NCI-H524 treated with DMSO at 0.1 percent for 48 hours (cell line): ENCODE measurements at regions not wholly inside any gene's neighbourhood (a gene's known extent, or its start where the extent isn't known, plus 50 kb on each side); places are given as distances from the start of the nearest gene placed in this dataset.

Experiments used
- DNase-seq: peaks from one replicate; lab custom pipeline; 2025; lab: John Stamatoyannopoulos, UW

GRCh38 chr6:53974941-53975340 lies 136.3 kb upstream of the MLIP start:
- DNase-seq = no peak

- no peak for DNase-seq
These were observed 135.2 kb upstream of the MLIP start for GRCh38 chr6:53975941-53976615.

GRCh38 chr6:53977551-53977950 lies 133.7 kb upstream of the MLIP start:
- DNase-seq = no peak

GRCh38 chr6:53979468-53980067 lies 131.7 kb upstream of the MLIP start:
- DNase-seq = no peak

- DNase-seq = no peak
These were observed 128.7 kb upstream of the MLIP start for GRCh38 chr6:53982366-53983050.

GRCh38 chr6:53983301-53983700 lies 127.9 kb upstream of the MLIP start:
- DNase-seq = no peak

GRCh38 chr6:53984163-53984562 lies 127.1 kb upstream of the MLIP start:
- no peak for DNase-seq

GRCh38 chr6:53984581-53984980 lies 126.7 kb upstream of the MLIP start:
- peak; percentile 48 for DNase-seq

GRCh38 chr6:53985366-53985765 lies 125.9 kb upstream of the MLIP start:
- DNase-seq = no peak

GRCh38 chr6:53986165-53986720 lies 125.0 kb upstream of the MLIP start:
- peak; percentile 9 for DNase-seq

GRCh38 chr6:53986721-53987521 lies 124.3 kb upstream of the MLIP start:
- DNase-seq = peak; percentile 59

GRCh38 chr6:53987522-53987888 lies 123.7 kb upstream of the MLIP start:
- DNase-seq = no peak

- no peak for DNase-seq
These were observed 121.7 kb upstream of the MLIP start for GRCh38 chr6:53989504-53989903.

GRCh38 chr6:53992522-53992921 lies 118.7 kb upstream of the MLIP start:
- peak; percentile 28 for DNase-seq

GRCh38 chr6:53994201-53994600 lies 117.0 kb upstream of the MLIP start:
- DNase-seq = no peak

GRCh38 chr6:53995935-53996334 lies 115.3 kb upstream of the MLIP start:
- no peak for DNase-seq

- DNase-seq = no peak
These were observed 112.9 kb upstream of the MLIP start for GRCh38 chr6:53998303-53998702.

GRCh38 chr6:53999088-53999755 lies 112.0 kb upstream of the MLIP start:
- no peak for DNase-seq

- DNase-seq = no peak
These were observed 109.1 kb upstream of the MLIP start for GRCh38 chr6:54002116-54002515.

GRCh38 chr6:54003316-54003715 lies 107.9 kb upstream of the MLIP start:
- DNase-seq = no peak

GRCh38 chr6:54008589-54008988 lies 102.7 kb upstream of the MLIP start:
- no peak for DNase-seq
